HTR-8/SVneo (cell line): ENCODE measurements at regions not wholly inside any gene's neighbourhood (a gene's known extent, or its start where the extent isn't known, plus 50 kb on each side); places are given as distances from the start of the nearest gene placed in this dataset.

Experiments
- DNase-seq: peaks from one replicate; pipeline ENCODE4 v3.0.0; 2011; ENCODE audit warnings: low spot score, mixed read lengths; ENCODE audit not compliant: insufficient read length
- FAIRE-seq: peaks from 2 replicates; lab custom pipeline; 2011; peaks lifted over from hg19 to GRCh38; lab: Jason Lieb, UNC

DNA sequence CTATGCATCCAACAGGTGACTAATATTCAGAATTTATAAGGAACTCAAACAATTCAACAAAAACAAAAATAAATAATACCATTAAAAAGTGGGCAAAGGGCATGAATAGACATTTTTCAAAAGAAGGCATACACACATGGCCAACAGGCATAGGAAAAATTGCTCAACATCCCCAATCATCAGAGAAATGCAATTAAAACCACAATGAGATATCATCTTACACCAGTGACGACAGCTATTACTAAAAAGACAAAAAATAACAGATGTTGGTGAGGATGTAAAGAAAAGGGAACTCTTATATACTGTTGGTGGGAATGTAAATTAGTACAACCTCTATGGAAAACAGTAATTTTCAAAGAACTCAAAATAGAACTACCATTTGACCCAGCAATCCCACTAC, 250.4 kb upstream of the N4BP1 start:
- no peak for FAIRE-seq
- no peak for DNase-seq

DNA sequence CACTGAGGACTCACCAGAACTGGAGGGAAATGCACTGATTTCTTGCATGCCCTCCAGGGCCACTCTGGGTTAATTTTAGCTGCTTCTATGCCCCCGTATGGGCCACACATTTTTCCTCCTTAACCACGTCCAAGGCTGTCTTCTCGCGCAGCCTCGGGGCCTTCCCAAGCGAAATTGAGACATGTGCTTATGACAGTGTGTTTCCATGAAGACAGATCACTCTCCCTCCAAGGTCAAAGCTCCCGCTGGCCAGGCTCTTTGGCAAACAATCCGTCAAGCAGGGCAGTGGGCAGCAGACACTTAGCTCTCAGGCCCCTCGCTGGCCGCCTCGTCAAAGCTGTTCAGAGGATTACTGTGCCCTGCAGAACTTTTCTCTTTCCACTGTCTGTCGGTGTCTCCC, 243.0 kb upstream of the N4BP1 start:
- FAIRE-seq (no peak), DNase-seq (no peak)

DNA sequence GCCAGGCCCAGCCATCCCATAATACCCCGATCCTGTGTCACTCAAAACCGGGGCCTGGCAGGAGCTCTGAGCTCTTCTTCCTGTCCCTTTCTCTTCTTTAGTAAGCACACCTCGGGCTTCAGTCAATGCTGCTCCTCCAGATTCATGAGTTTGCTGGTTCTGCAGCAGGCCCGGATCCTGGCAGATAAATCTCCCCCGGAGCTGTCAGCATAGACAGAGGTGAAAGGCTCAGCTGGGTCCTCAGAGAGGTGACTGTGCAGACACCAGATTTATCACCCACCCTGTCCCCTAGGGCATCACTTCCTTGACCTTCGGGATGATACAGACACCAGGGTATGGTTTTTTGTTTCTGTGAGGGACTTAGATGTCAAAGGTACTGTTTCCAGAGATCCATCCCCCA, 242.5 kb upstream of the N4BP1 start:
- DNase-seq (no peak), FAIRE-seq (no peak)

DNA sequence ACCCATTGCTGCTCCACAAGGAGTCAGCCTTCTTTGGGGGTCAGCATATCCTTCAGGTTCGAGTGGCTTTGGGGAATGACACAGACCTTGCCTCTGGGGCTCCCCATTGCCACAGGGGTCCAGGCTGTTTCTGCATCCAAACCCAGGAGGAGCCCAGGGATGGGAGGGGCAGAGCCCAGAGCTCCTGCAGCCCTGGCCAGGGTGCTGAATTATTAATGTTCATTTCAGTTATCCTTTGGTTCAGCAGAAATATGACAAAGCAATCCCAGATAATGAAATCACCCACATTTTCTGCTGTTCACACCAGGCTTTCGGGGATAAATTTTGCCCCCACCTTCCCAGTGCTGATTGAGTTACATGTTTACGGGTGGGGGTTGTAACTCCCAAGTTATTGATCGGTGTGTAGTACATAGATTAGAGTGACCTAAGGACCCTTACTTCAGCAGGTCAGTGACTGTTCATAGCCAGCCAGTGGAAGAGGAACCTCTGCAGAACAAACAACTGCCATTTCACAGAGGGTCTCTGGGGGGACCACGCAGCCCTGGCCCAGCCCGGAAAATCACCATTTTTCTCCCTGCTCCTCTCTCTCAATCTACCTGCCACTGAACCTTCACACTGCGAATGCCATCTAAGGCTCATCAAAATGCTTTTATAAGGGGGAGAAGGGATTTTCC, 240.3 kb upstream of the N4BP1 start:
- no peak for DNase-seq
- FAIRE-seq, result no peak

DNA sequence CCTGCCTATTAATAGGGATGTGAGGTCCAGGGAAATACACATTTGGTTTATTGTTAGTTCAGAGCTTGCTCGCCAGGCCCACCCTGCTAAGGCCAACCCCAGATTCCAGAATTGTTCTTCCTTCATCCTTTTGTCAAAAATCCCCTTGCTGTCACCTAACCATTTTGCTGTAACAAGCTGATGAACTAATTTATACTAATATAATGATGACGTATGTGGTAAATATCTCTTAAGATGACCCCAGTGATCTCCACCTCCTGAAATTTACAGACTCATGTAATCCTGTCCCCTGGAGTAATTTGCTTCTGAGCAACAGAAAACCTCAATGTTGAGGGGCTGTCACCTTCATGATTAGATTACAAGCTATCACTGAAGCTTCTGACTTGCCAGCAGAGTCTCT, 236.3 kb upstream of the N4BP1 start:
- DNase-seq, result no peak

DNA sequence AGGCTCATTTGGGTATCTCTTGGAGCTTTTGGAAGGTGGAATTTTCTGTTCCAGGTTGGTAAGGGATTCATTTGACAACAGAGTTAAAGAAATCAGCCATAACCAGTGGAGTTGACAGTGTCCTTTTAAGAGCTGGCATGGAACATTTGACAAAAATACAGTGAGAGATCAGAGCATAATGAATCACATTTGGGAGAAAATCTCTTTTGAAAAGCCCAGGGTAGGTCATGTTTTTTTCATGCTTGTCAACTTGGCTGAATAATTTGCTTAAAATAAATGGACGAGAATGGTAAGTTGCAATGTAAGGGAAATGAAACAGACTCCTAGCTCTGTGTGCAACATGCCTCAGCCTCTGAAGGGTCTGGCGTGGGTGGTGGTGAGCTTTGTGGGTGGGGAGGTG, 235.3 kb upstream of the N4BP1 start:
- FAIRE-seq, result no peak
- DNase-seq, result no peak

More for the DNA sequence above, 236.3 kb upstream of the N4BP1 start:
- FAIRE-seq, result no peak

DNA sequence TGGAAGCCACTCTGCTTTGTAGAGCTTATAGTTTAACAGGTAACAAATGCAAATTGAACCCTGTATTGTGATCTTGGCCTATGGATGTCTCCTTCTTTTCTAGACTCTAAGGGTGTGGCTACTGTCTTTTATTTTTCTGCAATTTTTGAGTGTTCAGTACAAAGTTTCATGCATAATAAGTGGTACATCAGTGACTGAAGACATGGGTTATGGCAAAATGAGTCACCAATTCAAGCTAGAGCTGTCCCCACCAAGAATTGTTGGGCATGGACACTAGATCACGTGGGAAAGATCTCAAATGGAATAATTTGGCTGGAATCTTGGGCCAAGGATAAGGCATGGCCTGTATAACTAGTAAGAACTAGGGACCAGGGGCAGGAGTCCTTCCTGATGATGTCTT, 228.4 kb upstream of the N4BP1 start:
- no peak for FAIRE-seq
- no peak for DNase-seq

DNA sequence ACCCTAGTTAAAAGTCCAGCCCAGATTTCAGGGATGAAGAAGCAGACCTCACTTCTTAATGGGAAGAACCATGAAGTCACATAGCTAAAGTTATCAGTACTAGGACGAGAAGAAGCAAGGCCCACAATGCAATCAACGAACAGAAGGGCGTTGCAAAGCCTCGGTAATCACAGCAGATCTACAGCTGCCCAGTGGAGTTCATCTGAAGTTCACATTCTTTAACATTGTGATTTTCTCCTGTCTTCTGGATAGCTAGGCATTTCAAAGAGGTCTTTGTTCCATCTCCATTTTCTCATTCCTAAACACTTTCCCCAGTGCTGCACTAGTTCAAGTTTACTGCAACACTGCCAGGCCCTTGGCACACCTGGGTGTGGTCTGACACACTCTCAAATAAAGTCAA, 226.7 kb upstream of the N4BP1 start:
- FAIRE-seq, result no peak
- no peak for DNase-seq

DNA sequence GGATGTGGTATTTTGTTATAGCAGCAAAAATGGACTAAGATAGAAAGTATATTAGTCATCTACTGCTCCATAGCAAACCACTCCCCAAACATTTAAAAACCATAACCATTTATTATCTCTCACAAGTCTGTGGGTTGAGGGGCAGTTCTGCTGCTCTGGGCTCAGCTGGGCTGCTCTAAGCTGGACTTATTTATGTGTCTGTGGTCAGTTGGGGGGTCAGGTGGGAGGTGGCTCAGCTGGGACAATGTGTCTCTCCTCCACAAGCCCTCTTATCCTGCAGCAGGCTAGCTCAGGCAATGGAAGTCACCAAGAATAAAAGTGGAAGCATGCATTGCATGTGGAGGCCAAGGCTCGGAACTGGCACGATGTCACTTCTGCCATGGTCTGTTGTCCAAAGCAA, 226.1 kb upstream of the N4BP1 start:
- no peak for DNase-seq
- FAIRE-seq, result no peak

DNA sequence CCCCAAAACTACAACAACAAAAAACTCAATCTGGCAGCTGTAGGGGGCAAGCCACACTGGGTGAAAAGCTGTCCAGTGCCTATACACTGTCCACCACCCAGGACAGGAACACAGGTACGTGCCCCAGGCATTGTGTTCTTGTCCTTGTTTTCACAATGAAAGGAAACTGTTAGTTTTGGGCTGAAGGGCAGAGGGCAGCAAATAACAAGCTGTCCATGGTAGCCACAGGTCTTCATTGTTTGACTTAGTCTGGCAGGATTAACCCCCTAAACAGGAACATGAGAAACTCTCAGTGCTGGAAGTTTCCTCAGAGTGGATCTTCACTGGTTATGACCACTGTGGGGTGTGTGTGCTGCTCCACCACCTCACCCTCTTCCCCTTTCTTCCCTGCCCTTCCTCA, 224.6 kb upstream of the N4BP1 start:
- FAIRE-seq (no peak), DNase-seq (no peak)

DNA sequence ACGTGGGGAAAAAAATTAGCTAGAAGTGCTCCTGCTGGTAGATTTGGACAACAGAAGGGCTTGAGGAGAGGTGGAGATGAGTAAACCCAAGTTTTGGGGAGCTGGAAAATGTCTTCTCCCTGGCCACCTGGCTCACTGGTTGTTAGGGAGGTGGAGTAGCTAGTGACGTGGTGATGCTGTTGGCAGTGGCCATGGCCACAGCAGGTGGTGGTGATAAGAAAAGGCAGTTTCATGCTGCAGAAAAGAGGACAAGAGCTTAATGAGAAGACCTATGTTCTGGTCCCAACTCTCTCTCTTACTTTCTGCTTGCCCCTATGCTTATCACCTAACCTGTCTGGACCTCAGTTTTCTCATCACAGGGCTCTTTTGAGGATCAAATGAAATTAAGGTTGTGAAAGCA, 223.5 kb upstream of the N4BP1 start:
- DNase-seq (no peak), FAIRE-seq (no peak)

DNA sequence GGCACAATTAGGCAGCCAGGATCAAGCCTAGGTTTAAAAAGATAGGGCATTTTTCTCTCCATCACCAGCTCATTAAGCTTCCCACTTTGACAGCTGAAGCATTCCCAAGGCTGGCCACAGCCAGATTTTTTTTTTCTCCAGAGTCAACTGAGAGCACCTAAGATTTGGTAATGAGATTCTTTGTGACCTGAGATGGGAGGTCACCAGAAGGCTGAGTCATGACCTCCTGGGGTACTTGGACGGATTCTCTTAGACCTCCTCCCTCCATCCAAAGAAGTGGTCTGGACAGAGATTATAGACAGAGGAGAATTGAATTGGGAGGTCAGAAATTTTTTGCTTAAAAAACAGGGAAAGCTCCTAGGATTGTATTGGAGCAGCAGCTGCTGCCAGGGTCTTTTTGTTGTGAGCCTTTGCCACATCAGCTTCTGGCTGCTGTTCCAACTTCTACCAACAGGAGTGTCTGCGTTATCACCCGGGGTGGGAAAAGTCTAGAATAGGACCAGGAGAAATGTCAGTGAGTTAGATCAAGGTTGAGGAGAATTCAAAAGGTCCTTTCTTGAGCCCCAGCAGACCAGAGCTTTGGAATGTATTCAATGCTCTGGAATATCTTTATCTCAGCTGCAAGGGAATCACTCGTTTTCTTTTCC, 221.2 kb upstream of the N4BP1 start:
- DNase-seq (no peak), FAIRE-seq (no peak)

DNA sequence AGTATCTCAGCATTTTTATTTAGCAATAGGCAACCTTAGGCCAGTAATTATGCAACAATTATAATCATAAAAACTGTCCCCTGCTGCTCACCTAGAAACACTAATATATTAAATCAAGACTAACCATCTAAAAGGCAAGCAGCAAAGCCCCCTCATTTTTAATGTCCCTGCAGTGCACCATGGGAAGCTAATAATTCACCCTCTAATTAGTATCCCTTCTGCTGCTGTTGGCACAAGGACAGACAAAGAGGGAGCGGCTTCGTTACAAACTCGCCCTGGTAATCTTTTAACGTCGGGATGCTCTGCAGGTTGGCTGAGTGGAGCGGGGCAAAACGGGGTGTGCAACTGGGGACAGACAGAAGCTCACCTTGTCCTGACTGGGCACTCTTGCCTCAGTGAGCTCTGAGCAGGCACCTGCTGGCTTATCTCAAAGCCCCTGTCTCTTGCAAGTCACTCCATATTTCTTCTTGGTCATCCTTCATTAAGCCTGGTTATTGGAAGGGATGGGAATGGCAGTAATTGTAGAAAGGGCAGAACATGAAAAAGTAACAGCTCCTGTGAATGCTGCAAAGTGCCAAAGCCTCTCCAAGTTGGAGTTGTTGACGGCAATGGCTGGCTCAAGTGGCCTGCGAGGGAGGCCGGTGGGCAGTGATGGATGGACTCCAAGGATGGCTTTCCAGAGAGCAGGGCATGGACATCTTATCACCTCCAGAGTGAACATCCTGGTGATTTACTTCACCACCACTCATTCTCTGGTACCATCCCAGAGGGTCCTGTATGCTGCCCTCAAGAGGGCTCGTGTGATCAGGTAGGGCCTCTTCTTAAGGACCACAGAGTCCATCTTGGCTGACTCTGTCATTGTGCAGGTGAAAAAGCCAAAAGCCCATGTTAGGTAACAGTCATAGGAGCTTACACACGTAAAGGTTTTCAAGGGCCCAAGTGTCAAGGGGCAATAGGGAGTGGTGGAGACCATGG, 219.6 kb upstream of the N4BP1 start:
- DNase-seq, result no peak
- no peak for FAIRE-seq

DNA sequence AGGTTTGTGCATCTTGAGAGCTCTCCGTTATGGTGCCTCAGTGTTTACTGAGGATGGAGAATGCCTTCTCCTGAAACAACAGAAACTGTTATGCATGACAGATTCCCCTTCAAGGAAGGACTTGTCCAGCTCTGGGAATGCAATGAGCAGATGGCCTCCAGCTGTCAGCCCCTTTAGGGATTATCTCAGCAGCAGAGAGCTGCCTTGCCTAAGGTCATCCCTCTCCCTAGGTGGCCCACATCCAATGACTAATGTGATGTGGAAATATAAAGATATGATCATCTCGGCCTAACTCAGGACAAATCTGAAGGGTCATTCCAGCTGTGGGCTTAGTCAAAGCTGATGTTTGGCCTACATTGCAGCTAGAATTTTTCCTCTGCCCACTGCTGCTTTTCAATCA, 214.3 kb upstream of the N4BP1 start:
- no peak for FAIRE-seq

DNA sequence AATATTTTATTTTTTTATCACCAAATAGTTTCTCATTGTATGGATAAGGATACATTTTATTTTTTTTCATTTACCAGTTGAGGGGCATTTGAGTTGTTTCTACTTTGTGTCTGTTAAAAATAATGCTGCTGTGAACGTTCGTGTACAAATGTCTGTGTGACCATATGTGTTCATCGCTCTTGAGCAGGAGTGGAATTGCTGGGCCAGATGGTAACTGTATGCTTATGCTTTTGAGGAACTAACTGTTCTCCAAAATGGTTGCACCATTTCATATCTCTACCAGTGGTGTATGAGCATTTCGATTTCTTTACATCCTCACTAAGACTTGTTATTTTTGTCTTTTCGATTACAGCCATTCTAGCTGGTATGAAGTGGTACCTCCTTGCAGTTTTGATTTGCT, 212.5 kb upstream of the N4BP1 start:
- no peak for DNase-seq
- FAIRE-seq, result no peak

More for the DNA sequence above, 214.3 kb upstream of the N4BP1 start:
- no peak for DNase-seq

DNA sequence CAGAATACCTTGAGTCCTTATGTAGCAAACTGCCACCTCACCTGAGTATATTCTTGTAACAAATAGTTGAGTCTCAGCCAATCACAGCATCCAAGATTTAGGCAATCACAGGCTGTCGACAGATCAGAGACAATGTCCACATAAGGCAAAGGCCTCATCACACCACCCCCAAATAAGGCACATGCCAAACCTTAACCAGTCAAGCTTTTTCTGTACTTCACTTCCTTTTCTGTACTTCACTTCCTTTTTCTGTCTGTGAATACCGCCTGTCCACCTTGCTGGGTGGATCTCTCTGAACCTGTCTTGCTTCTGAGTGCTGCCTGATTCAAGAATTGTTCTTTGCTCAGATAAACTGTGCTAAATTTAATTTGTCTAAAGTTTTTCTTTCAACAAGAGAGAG, 210.4 kb upstream of the N4BP1 start:
- DNase-seq (no peak), FAIRE-seq (no peak)

DNA sequence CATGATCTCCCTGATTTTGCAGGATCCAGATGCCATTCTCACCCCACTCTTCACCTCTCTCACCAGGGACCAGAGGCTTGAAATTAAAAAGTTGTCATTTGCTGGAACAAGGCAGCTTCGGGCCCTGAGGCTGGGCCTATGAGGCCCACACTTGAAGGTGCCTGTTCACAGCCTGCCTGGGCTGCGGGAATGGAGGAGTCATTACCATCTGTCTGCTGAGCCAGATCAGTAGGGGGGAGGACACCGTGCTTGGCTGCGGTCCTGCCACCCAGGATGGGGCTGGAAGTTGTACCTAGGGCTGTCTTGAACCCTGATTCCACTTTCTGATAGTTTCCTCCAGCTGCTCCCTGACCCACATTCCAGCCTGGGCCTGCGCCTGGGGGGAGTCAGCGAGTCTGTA, 208.3 kb upstream of the N4BP1 start:
- FAIRE-seq, result no peak
- DNase-seq, result no peak

DNA sequence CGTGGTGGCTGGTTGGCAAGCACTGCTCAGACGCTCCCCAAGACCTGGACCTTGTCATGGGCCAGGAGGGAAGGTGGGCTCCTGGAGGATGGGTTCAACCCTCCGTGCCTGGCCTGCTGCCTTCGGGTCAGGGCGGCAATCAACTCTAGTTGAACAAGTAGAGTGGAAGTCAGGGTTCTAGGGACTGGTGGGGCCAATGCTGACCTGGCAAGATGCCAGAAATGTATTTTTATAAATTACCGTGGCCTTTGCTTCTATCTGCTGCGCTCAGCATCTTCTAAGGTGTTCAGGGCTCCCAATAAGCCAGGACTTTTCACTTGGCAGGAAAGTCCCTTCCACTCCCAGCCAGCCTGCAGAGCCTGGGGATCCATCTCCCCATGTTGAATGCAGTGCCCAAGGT, 207.1 kb upstream of the N4BP1 start:
- FAIRE-seq, result no peak

DNA sequence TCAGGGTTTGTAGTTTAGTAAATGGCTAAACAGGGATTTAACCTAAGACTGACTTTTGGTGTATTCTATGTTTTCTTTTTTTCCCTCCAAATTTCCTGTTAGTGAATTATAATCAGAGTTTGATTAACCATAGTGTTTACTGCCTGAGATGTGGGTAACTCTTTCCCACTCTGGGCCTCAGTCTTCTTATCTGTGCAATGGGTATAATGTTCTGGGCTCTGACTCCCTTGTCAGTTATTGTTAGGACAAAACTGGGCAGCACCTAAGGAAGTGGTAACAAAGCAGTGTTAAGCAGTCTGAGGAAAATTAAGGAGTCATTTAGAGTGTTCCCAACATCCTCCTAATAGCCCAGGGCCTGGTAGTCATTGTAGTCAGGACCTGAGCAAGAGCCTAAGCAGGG, 206.4 kb upstream of the N4BP1 start:
- no peak for FAIRE-seq
- DNase-seq, result no peak

More for the DNA sequence above, 207.1 kb upstream of the N4BP1 start:
- no peak for DNase-seq

DNA sequence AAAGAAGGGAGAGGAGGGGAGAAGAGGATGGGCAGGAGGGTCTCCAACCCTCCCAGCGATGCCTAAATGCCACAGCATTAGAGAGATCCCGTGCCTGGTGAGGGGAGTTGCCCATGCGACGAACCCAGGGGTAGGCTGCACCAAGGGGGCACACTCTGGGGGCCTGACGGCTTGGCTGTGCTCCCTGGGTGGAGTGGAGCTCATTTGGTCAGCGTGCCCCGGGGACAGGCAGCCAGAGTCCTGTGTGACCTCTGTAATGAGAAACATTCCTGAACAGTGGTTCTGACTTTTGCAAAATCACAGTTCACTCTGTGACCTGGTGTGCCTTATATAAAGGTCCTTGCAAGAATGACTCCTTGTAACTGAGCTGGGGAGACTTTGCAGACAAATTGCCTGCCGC, 205.0 kb upstream of the N4BP1 start:
- DNase-seq (no peak), FAIRE-seq (no peak)

DNA sequence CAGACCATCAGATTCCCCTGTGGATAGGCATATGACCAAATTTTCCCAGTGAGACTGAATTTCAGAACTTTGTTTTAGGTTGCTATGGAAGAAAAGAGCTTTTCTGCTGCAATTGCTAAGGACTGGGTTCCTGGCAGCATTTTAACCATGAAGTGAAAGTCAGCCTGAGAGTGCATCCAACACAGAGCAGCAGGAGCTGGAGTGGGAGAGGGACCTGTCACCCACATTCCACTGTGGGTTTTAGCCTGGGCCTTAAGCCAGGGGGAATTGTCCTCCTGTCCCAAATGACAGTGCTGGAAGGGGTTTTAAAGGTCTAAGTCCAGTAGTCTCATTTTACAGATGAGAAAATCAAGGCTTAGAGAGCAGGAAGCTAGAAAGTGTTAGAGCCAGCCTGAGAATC, 203.5 kb upstream of the N4BP1 start:
- DNase-seq, result no peak
- no peak for FAIRE-seq
